Kidney (tissue), 13 donors: ENCODE measurements at regions not wholly inside any gene's neighbourhood (a gene's known extent, or its start where the extent isn't known, plus 50 kb on each side); places are given as distances from the start of the nearest gene placed in this dataset.

Source experiments
- DNase-seq, 5 donors: peaks; one replicate each; pipeline ENCODE4 v3.0.0-alpha.2; 2013 to 2020
- FAIRE-seq: peaks from 2 replicates; lab custom pipeline; 2012; peaks lifted over from hg19 to GRCh38; lab: Jason Lieb, UNC
- H3K27ac ChIP-seq, 2 donors: one replicate each; pipeline ENCODE4 v1.7.0; 2013; ENCODE audit warnings: low read depth in 2 of 2, low read length in 2 of 2, inconsistent platforms in 1 of 2
- H3K27me3 ChIP-seq: one replicate; pipeline ENCODE4 v1.7.1; 2013; ENCODE audit warnings: low read length, inconsistent platforms; ENCODE audit not compliant: control insufficient read depth, insufficient read depth
- H3K36me3 ChIP-seq, 3 donors: one replicate each; pipeline versions ENCODE4 v1.7.0 to v1.7.1; 2013; ENCODE audit warnings: low read length in 3 of 3, control low read depth in 1 of 3, inconsistent platforms in 1 of 3; ENCODE audit not compliant: insufficient read depth in 3 of 3, control insufficient read depth in 2 of 3
- H3K4me1 ChIP-seq, 3 donors: one replicate each; pipeline versions ENCODE4 v1.7.0 to v1.7.1; 2013; ENCODE audit warnings: low read length in 3 of 3, inconsistent platforms in 1 of 3, low read depth in 1 of 3; ENCODE audit not compliant: control insufficient read depth in 2 of 3, insufficient read depth in 2 of 3
- H3K4me3 ChIP-seq, 3 donors: one replicate each; pipeline versions ENCODE4 v1.7.0 to v1.8.1; 2013; ENCODE audit warnings: low read length in 3 of 3, control low read depth in 1 of 3, inconsistent platforms in 1 of 3
- H3K9ac ChIP-seq, 3 donors: one replicate each; pipeline versions ENCODE4 v1.7.0 to v1.7.1; 2013; ENCODE audit warnings: low read length in 3 of 3, control low read depth in 1 of 3, inconsistent platforms in 1 of 3
- H3K9me3 ChIP-seq, 3 donors: one replicate each; pipeline versions ENCODE4 v1.7.0 to v1.7.1; 2013; ENCODE audit warnings: low read length in 3 of 3, control low read depth in 1 of 3, inconsistent platforms in 1 of 3; ENCODE audit not compliant: control insufficient read depth in 2 of 3, insufficient read depth in 1 of 3
- CTCF ChIP-seq: IDR thresholded peaks from 3 replicates; pipeline ENCODE4 v1.5.1; 2012; ENCODE audit warnings: mild to moderate bottlenecking, moderate library complexity, borderline replicate concordance; ENCODE audit not compliant: insufficient read depth; ENCODE audit errors: extremely low read depth
- intact Hi-C: fragments of 100-400 bp; cut with DNase I; formaldehyde crosslinking; loops from one replicate; pipeline ENCODE4 v1.11.1; 2022
- donor health status: control.
- donor health status: control.
- donor health status: control.
- donor health status: control.
- donor health status: control.
- donor health status: DM: yes; HTN: yes; CAD: no.
- donor health status: Normal renal cell carcinoma (clear cell type).

GRCh38 chr2:217494557-217494956 lies 508.2 kb downstream of the TNS1 start:
- H3K9me3 ChIP-seq = no peaks in the 10 kb centered on the region
- no peaks in the 10 kb centered on the region for H3K4me1 ChIP-seq
- FAIRE-seq = no peak
- no peak overlapping the region for H3K4me3 ChIP-seq
- no peak for TF ChIP-seq CTCF
- no peak overlapping the region for H3K9ac ChIP-seq
- H3K27ac ChIP-seq = no peak overlapping the region
- no peaks in the 10 kb centered on the region for H3K36me3 ChIP-seq
- intact Hi-C loops = no loop called here
- DNase-seq = no peak
- H3K27me3 ChIP-seq = no peaks in the 10 kb centered on the region

- FAIRE-seq = no peak
- Histone ChIP-seq H3K9me3 (no peaks in the 10 kb centered on the region), H3K36me3 (no peaks in the 10 kb centered on the region), H3K27me3 (no peaks in the 10 kb centered on the region), H3K4me1 (no peaks in the 10 kb centered on the region), H3K9ac (no peak overlapping the region), H3K4me3 (no peak overlapping the region), H3K27ac (no peak overlapping the region)
- no peak for TF ChIP-seq CTCF
- no peak for DNase-seq
- intact Hi-C loops = no loop called here
These were observed 511.5 kb downstream of the TNS1 start for GRCh38 chr2:217491271-217491670.

- Histone ChIP-seq H3K36me3 (no peaks in the 10 kb centered on the region), H3K9ac (no peak overlapping the region), H3K27me3 (no peaks in the 10 kb centered on the region), H3K4me3 (no peak overlapping the region), H3K27ac (no peak overlapping the region), H3K4me1 (no peaks in the 10 kb centered on the region), H3K9me3 (no peaks in the 10 kb centered on the region)
- intact Hi-C loops = no loop called here
- DNase-seq (no peak), FAIRE-seq (no peak)
- TF ChIP-seq CTCF = no peak
These were observed 513.4 kb downstream of the TNS1 start for GRCh38 chr2:217489145-217489960.
